Tibial artery (tissue), 4 donors: ENCODE measurements at regions not wholly inside any gene's neighbourhood (a gene's known extent, or its start where the extent isn't known, plus 50 kb on each side); places are given as distances from the start of the nearest gene placed in this dataset.

Experiments
- DNase-seq, 2 donors: peaks; one replicate each; pipeline ENCODE4 v3.0.0-alpha.2; 2019
- H3K27ac ChIP-seq, 2 donors: fragments of 200-600 bp; sonication (generic) in 1 of 2; 1 replicate in 1 of 2; 2 replicates in 1 of 2; pipeline ENCODE4 v1.5.1; 2018 to 2019; ENCODE audit warnings: mild to moderate bottlenecking in 1 of 2
- H3K27me3 ChIP-seq, 2 donors: fragments of 200-600 bp; sonication (generic) in 1 of 2; one replicate each; pipeline versions ENCODE4 v1.5.1 to v1.6.0; 2016 to 2019
- H3K36me3 ChIP-seq, 3 donors: fragments of 200-600 bp; sonication (generic) in 2 of 3; one replicate each; pipeline ENCODE4 v1.5.1; 2016 to 2019; ENCODE audit warnings: mild to moderate bottlenecking in 2 of 3
- H3K4me1 ChIP-seq, 4 donors: fragments of 200-600 bp; sonication (generic) in 2 of 4; 1 replicate in 3 of 4; 2 replicates in 1 of 4; pipeline ENCODE4 v1.5.1; 2016 to 2019
- H3K4me3 ChIP-seq, 2 donors: fragments of 200-600 bp; sonication (generic) in 1 of 2; 1 replicate in 1 of 2; 2 replicates in 1 of 2; pipeline ENCODE4 v1.5.1; 2018 to 2019; ENCODE audit warnings: mild to moderate bottlenecking in 2 of 2
- H3K9me3 ChIP-seq, 3 donors: fragments of 200-600 bp; sonication (generic) in 1 of 3; one replicate each; pipeline ENCODE4 v1.5.1; 2016 to 2019
- intact Hi-C: fragments of 100-400 bp; cut with DNase I; formaldehyde crosslinking; loops from one replicate; pipeline ENCODE4 v1.15.0; 2023; ENCODE audit warnings: low total_unique reads
- TF ChIP-seq, protein P1 (sequence below), 2 experiments: fragments of 200-600 bp in 1 of 2; fragments of 450-650 bp in 1 of 2; IDR thresholded peaks; one replicate each; pipeline ENCODE4 v1.5.1; 2017 to 2019; ENCODE audit warnings: antibody characterized with exemption in 2 of 2, mild to moderate bottlenecking in 1 of 2, moderate library complexity in 1 of 2

DNA sequence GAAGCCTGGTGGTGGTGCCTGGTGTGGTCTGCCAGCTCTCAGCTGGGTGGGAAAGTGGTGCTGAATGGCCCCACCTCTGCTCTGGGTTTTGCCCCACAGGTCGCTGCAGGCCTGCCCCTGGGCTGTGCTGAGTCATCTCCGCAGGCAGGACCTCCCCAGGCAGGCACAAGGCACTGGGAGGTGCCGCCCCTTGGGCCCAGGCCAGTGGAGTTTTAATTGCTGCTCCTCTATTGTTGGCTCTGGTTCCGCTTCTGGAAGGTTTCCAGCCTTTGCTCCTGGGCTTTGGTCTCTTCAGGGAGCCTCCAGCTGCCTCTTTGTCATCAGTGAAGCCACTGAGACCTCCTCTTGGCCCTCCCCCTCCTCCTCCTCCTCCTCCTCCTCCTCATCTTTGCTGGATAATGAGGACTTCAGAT, 180.3 kb upstream of the GRB10 start:
- no peak overlapping the region for H3K27ac ChIP-seq
- peak in 1 of 2 donors; percentile 43 for DNase-seq
- TF ChIP-seq, protein P1, sequence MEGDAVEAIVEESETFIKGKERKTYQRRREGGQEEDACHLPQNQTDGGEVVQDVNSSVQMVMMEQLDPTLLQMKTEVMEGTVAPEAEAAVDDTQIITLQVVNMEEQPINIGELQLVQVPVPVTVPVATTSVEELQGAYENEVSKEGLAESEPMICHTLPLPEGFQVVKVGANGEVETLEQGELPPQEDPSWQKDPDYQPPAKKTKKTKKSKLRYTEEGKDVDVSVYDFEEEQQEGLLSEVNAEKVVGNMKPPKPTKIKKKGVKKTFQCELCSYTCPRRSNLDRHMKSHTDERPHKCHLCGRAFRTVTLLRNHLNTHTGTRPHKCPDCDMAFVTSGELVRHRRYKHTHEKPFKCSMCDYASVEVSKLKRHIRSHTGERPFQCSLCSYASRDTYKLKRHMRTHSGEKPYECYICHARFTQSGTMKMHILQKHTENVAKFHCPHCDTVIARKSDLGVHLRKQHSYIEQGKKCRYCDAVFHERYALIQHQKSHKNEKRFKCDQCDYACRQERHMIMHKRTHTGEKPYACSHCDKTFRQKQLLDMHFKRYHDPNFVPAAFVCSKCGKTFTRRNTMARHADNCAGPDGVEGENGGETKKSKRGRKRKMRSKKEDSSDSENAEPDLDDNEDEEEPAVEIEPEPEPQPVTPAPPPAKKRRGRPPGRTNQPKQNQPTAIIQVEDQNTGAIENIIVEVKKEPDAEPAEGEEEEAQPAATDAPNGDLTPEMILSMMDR (IDR thresholded peaks at IDR 0.05) = no peak

DNA sequence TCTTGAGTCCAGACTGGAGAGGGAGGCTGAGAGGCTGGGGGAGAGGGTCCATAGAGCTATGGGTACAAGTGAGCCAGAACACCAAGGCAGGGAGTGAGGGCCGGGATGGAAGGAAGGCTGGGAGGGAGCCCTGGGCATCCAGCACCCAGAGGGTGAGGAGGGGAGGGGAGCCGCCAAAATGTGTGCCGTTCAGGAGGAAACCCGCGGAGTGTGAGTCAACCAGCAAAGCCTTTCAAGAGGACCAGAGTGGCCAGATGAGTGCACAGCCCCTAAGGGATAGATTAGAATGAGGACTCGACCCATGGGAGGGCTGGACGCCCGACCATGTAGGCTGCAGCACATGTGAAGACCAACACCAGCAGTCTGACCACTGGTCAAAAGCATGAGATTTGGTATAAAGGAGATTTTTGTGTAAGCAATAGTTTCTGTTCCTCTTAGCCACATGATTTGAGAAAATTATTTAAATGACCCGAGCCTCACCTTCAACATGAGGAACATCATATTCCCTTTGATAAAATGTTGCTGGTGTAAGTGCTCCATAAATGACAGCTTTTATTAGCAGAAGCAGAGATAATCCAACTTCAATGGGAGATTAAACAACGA, 179.7 kb upstream of the GRB10 start:
- no peak overlapping the region for H3K4me3 ChIP-seq
- H3K27ac ChIP-seq = no peak overlapping the region
- no peaks in the 10 kb centered on the region for H3K36me3 ChIP-seq
- intact Hi-C loops = no loop called here
- TF ChIP-seq, protein P1 (IDR thresholded peaks at IDR 0.05) = no peak
- no peak for DNase-seq
- H3K27me3 ChIP-seq = peaks cover 0 to 4% of the 10 kb centered on the region in 2 donors
- no peaks in the 10 kb centered on the region for H3K9me3 ChIP-seq
- peaks cover 0 to 3% (median 1%) of the 10 kb centered on the region in 4 donors for H3K4me1 ChIP-seq

More for the DNA sequence above, 180.3 kb upstream of the GRB10 start:
- Histone ChIP-seq H3K27me3 (peaks cover 0 to 4% of the 10 kb centered on the region in 2 donors), H3K9me3 (no peaks in the 10 kb centered on the region), H3K36me3 (no peaks in the 10 kb centered on the region), H3K4me3 (no peak overlapping the region), H3K4me1 (peaks cover 0 to 3% (median 1%) of the 10 kb centered on the region in 4 donors)
- intact Hi-C loops = no loop called here

DNA sequence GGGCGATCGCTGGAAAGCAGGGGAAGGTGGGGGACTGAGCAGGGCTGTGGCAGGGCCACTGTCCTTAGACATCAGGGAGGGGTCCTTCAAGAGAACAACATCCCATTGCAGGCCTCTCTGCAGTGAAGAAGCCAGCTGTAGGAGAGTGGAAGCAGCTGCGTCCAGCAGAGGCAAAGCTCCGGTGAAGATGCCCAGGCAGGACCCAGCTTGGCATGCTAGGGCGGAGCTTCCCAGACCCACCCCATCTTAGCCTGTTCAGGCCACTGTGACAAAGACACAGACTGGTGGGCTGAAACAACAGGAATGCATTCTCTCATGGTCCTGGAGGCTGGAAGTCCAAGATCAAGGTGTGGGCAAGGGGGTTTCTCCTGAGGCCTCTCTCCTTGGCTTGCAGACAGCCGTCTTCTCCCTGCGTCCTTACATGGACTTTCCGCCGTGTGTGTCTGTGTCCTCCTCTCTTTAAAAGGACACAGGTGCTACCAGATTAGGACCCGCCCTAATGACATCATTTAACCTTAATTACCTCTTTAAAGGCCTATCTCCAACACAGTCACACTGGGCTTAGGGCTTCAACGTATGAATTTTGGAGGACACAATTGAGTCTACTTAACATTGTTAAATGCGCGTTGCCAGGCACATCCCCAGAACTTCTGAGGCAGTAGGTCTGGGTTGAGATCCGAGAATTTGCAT, 178.1 kb upstream of the GRB10 start:
- TF ChIP-seq, protein P1 (IDR thresholded peaks at IDR 0.05) = no peak
- peaks cover 0 to 3% (median 1%) of the 10 kb centered on the region in 4 donors for H3K4me1 ChIP-seq
- H3K27me3 ChIP-seq = peaks cover 0 to 4% of the 10 kb centered on the region in 2 donors
- DNase-seq = no peak
- H3K9me3 ChIP-seq = no peaks in the 10 kb centered on the region
- intact Hi-C loops = no loop called here
- H3K27ac ChIP-seq = no peak overlapping the region
- H3K36me3 ChIP-seq = no peaks in the 10 kb centered on the region
- H3K4me3 ChIP-seq = no peak overlapping the region

DNA sequence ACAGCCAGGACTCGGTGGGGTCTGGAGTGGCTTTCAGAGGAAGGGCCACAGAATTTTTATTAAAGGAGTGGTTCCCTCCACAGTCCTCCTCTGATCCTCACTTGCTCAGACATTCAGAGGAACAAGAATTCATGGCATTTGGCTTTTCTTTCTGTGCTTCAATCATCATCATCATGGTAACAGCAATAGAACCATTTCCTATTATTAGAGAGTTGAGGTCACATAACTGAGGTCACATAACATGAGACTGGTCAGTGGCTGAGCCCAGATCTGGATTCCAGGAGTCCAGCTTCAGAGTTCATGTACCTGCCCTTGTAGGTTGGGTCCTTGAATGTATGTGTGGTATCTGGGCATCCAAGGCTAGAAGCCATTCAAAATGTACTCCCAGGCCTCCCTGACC, 177.3 kb upstream of the GRB10 start:
- DNase-seq = no peak
- H3K36me3 ChIP-seq = no peaks in the 10 kb centered on the region
- H3K27me3 ChIP-seq = peaks cover 0 to 4% of the 10 kb centered on the region in 2 donors
- H3K9me3 ChIP-seq = no peaks in the 10 kb centered on the region
- H3K4me3 ChIP-seq = no peak overlapping the region
- peaks cover 0 to 3% (median 1%) of the 10 kb centered on the region in 4 donors for H3K4me1 ChIP-seq
- TF ChIP-seq, protein P1 (IDR thresholded peaks at IDR 0.05) = no peak
- H3K27ac ChIP-seq = no peak overlapping the region
- intact Hi-C loops = no loop called here

DNA sequence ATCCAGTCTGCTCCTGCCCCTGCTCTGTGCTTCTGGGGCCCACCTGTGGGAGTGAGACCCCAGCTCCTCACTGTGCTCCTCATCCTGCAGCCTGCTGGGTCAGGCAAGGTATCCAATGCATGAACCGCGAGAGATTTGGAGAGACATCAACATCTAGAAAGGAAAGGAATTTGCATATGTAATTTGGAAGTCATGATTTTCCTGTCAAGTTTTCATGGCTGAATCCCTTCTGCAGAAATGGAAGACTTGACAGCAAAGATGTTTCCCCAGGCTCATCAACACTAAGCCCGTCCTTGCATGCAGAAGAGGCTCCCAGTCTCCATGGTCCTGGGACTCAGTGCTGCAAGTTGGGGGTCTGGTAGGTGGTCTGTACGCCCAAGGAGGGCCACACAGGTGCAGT, 176.9 kb upstream of the GRB10 start:
- no peaks in the 10 kb centered on the region for H3K9me3 ChIP-seq
- no peak for DNase-seq
- peaks cover 0 to 7% (median 1%) of the 10 kb centered on the region in 4 donors for H3K4me1 ChIP-seq
- no peak overlapping the region for H3K27ac ChIP-seq
- intact Hi-C loops = no loop called here
- no peak overlapping the region for H3K4me3 ChIP-seq
- H3K27me3 ChIP-seq = peaks cover 0 to 4% of the 10 kb centered on the region in 2 donors
- TF ChIP-seq, protein P1 (IDR thresholded peaks at IDR 0.05) = no peak
- no peaks in the 10 kb centered on the region for H3K36me3 ChIP-seq
